NCI-H1694 treated with DMSO at 0.1 percent for 48 hours (cell line): ENCODE measurements at regions not wholly inside any gene's neighbourhood (a gene's known extent, or its start where the extent isn't known, plus 50 kb on each side); places are given as distances from the start of the nearest gene placed in this dataset.
"Not testable (repeated sequence)": the region's sequence is repeated elsewhere in the genome, so short reads cannot be mapped to it uniquely, and the experiment has no call there.

Experiments
- DNase-seq: peaks from one replicate; lab custom pipeline; 2025; lab: John Stamatoyannopoulos, UW

GRCh38 chr15:84094720-84095119 is 140.9 kb upstream of the GOLGA6L4 start:
- not testable (repeated sequence) for DNase-seq

GRCh38 chr15:84097053-84097452 is 138.5 kb upstream of the GOLGA6L4 start:
- DNase-seq = not testable (repeated sequence)

DNA sequence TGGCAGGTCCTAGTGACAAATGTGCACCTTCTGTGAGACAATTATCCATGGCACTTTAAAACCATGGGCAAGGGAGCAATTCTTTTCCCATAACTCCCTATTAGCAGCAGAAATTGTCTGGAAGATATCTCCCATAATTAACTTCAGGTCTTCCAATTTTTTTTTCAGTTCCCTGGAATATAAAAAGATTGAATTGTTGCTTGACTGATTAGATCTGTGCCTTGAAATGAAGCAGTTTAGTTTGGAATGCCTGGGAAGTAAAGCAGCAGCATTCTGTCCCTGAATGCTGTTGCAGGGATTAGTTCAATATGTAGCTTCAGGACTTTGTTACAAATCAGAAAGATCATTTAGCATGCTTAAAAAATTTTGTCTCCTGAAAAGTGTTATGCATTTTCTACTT is 137.0 kb upstream of the GOLGA6L4 start:
- no peak for DNase-seq

GRCh38 chr15:84099181-84099580 is 136.4 kb upstream of the GOLGA6L4 start:
- DNase-seq = no peak

DNA sequence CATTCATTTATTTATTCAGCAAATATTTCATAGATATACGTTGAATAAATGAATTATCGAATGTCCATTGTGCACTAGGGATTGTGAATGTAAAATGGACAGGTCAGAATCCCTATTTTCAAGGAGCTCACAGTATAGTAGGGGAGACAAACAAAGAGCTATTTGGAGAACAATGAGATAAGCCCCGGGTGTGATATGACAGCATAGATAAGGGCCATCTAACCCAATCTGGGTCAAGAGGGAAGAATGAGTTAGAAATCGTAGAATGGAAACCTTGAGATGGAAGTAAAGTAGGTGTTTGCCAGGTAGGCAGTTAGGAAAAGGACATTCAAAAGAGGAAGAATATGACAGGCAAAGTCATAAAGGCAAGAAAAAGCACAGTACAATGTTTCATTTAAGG is 132.2 kb upstream of the GOLGA6L4 start:
- DNase-seq = no peak

- no peak for DNase-seq
These were observed 130.7 kb upstream of the GOLGA6L4 start for GRCh38 chr15:84104853-84105252.

- no peak for DNase-seq
These were observed 126.8 kb upstream of the GOLGA6L4 start for GRCh38 chr15:84108728-84109127.

DNA sequence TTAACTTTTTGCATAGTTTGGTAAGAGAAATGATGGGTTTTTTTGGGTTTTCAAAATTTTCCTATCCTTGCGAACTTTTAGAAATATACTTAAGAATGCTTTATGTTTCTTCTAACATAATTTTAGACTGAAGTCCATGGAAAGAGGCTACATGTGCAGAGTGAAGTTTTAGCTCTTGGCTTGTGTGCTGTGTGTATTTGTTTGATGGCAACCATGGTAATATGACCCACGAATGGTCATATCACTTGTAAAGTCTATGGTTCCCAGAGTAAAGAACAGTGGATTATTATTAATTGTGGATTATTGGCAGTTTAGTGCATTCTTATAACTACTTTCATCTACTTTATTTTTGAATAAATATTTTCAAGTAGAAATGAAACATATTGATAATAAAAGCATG is 124.0 kb upstream of the GOLGA6L4 start:
- DNase-seq = no peak

DNA sequence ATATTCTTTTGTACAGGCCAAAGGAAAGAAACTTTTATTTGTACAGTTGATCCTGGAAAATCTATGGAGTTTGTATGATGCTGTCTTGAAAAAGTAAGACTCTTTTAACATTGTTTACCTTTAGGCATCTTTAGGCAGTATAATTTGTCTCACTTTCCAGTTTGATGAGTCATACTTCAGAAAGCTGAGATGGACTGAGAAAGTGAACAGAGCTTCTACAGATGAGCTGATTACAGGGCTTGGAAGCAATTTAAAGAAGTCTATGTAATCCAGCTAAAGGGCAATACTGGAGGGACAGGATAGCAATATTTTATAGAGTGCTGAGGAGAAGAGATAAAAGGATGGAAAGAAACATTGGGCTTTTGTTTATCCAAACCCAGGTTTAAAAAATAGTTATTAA is 123.5 kb upstream of the GOLGA6L4 start:
- no peak for DNase-seq

DNA sequence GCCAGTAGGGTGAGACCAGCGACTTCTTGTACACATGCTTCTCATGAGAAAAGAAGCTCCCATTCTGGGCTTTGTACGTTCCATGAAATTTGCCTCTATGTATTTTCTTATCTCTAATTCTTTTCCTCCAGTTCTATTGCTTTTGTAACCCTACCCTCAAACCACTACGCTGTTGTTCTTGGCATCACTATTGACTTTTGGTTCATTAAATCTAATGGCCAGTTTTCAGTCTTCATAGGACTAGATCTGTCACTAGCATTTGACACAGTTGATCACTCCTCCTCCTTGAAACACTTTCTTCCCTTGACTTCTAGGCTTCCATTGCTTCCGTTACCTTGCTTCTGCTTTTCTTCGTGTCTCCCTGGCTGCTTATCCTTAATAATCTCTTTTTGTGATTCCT is 121.7 kb upstream of the GOLGA6L4 start:
- no peak for DNase-seq

GRCh38 chr15:84114680-84115079 is 120.9 kb upstream of the GOLGA6L4 start:
- DNase-seq = not testable (repeated sequence)

GRCh38 chr15:84119351-84119750 is 116.2 kb upstream of the GOLGA6L4 start:
- not testable (repeated sequence) for DNase-seq

- DNase-seq = not testable (repeated sequence)
These were observed 114.7 kb upstream of the GOLGA6L4 start for GRCh38 chr15:84120903-84121302.

GRCh38 chr15:84128706-84129105 is 106.9 kb upstream of the GOLGA6L4 start:
- not testable (repeated sequence) for DNase-seq

GRCh38 chr15:84130098-84130831 is 105.3 kb upstream of the GOLGA6L4 start:
- not testable (repeated sequence) for DNase-seq

DNA sequence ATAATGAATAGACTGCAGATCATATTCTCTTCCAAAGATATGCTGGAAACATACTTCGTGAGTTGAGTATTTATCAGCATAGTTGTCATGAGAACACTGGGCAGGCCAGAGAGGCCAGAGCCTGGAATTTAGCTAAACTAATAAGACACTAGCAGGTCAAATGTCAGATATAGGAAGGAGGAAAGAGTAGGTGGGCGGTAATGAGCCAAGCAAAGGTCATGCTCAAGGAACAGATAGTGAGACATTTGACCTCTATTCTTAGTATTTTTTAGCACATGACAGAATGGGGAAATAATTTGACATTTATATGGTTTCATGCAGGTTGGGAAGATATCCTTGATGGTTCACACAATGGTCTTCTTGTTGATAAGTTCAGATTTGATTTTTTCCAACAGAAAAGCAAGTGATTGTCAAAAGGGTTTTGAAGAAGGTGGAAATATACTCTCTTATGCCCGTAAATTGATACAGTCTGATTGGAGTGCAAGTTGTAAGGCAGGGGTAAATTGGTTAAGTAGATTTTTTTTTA is 99.6 kb upstream of the GOLGA6L4 start:
- not testable (repeated sequence) for DNase-seq

- peak; percentile 76 for DNase-seq
These were observed 92.7 kb upstream of the GOLGA6L4 start for GRCh38 chr15:84142888-84143337.

DNA sequence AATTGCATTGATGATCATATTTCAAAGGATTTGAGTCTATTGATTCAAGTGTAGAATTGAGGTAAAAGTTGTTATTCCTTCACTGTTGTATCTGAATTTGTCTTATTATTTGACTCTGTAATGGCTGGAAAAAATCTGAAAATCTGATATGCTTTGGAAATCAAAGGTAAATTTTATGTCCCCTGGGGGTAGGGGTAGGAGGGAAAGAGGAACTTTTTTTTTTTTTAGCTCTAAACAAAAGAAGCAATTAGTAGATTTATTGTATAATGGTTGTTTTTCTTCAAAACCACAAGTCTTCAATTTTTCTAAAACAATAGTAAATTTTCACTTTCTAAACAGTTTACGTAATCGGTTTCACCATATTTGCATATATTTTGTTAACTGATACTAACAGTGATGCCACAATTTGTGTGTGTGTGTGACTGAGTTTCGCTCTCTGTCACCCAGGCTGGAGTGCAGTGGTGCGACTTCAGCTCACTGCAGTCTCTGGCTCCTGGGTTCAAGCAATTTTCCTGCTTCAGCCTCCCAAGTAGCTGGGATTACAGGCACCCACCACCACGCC is 91.7 kb upstream of the GOLGA6L4 start:
- DNase-seq = no peak

- DNase-seq = not testable (repeated sequence)
These were observed 90.6 kb upstream of the GOLGA6L4 start for GRCh38 chr15:84144946-84145345.

DNA sequence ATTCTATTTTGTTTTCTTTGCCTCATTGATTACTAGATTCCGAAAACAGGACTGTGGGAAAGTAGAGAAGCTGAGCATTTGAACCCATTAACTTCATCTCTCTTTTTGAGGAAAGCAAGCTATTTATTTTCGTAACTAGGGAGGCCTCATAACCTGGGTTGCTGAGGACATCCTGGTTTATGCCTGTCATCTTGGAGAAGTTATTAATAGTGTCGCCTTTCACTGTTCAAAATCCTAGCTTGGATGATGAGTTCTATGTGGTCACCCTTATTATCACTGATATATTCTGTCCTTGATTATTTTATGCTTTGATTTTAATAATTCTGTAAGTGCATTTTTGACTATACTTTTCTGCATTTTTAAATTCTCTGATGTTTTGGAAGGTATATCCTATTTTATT is 89.3 kb upstream of the GOLGA6L4 start:
- DNase-seq = not testable (repeated sequence)

GRCh38 chr15:84147307-84147706 is 88.3 kb upstream of the GOLGA6L4 start:
- not testable (repeated sequence) for DNase-seq

DNA sequence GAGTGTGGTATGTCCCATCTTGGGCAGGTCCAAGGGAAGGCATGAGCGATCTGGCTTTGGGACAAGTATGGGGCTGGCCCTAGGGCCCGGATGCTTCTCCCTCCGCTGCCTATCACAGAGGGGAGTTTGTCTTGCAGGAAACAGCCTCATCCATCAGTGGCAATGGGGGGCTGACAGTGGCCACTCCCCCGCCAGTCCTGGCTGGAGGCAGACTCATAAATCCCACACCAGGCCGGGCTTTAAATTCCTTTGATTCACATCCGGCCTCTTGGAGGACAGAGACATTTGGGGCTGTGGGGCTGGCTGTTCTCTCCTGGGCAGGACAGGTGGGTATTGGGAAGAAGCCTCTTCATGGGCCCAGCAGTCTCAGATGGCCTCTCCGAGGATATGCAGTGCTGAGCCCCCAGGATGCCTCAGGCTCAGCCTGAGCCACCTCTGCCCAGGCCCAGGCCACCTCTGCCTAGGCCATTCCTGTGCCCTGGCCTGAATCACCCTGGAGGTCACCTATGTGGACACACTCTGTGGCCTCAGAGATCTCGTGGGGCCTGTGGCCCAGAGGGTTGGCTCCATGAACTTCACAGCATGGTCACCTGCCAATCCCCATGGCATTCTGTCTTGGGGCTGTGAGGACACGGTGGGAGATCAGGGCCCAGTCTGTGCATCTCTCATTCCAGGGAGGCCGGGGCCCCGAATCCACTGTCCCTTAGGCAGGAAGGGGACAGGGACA is 84.2 kb upstream of the GOLGA6L4 start:
- no peak for DNase-seq
